Mucosa of stomach (tissue), 1 donor: ENCODE measurements at regions not wholly inside any gene's neighbourhood (a gene's known extent, or its start where the extent isn't known, plus 50 kb on each side); places are given as distances from the start of the nearest gene placed in this dataset.

ENCODE experiments used
- H3K27me3 ChIP-seq: one replicate; pipeline ENCODE4 v1.7.0; 2013; ENCODE audit warnings: mild to moderate bottlenecking, low read length; ENCODE audit not compliant: control insufficient read depth, insufficient read depth
- H3K36me3 ChIP-seq: one replicate; pipeline ENCODE4 v1.7.0; 2013; ENCODE audit warnings: low read length; ENCODE audit not compliant: control insufficient read depth, insufficient read depth
- H3K4me1 ChIP-seq: one replicate; pipeline ENCODE4 v1.7.0; 2013; ENCODE audit warnings: mild to moderate bottlenecking, low read length; ENCODE audit not compliant: control insufficient read depth, insufficient read depth
- H3K4me3 ChIP-seq: one replicate; pipeline ENCODE4 v1.7.0; 2013; ENCODE audit warnings: low read length
- H3K9ac ChIP-seq: one replicate; pipeline ENCODE4 v1.7.0; 2013; ENCODE audit warnings: mild to moderate bottlenecking, low read length, moderate library complexity
- H3K9me3 ChIP-seq: one replicate; pipeline ENCODE4 v1.7.0; 2013; ENCODE audit warnings: mild to moderate bottlenecking, low read length, moderate library complexity; ENCODE audit not compliant: control insufficient read depth
- donor health status: Pancreatic carcinoma.

- H3K9ac ChIP-seq, result no peak overlapping the region
- H3K4me3 ChIP-seq, result no peak overlapping the region
- no peaks in the 10 kb centered on the region for H3K9me3 ChIP-seq
- no peaks in the 10 kb centered on the region for H3K27me3 ChIP-seq
- H3K4me1 ChIP-seq, result no peaks in the 10 kb centered on the region
- H3K36me3 ChIP-seq, result no peaks in the 10 kb centered on the region
These were observed 110.8 kb upstream of the SLC30A5 start for GRCh38 chr5:68983043-68983442.

DNA sequence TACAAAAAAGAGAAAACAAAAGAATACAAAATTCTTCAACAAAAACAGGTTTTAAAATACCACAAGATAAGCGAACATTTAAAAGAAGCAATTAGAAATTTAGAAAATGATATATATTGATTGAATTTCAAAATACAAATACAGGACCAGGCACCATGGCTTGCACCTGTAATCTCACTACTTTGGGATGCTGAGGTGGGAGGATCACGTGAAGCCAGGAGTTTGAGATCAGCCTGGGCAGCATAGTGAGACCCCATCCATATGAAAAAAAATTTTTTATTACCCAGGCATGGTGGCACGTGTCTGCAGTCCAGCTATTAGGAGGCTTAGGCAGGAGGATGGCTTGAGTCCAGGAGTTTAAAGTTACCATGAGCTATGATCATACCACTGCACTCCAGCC, 109.9 kb upstream of the SLC30A5 start:
- Histone ChIP-seq H3K4me3 (no peak overlapping the region), H3K4me1 (no peaks in the 10 kb centered on the region), H3K27me3 (no peaks in the 10 kb centered on the region), H3K9me3 (no peaks in the 10 kb centered on the region), H3K36me3 (no peaks in the 10 kb centered on the region), H3K9ac (no peak overlapping the region)

GRCh38 chr5:68991279-68992084, 102.3 kb upstream of the SLC30A5 start:
- no peak overlapping the region for H3K9ac ChIP-seq
- no peaks in the 10 kb centered on the region for H3K9me3 ChIP-seq
- no peaks in the 10 kb centered on the region for H3K27me3 ChIP-seq
- H3K36me3 ChIP-seq, result no peaks in the 10 kb centered on the region
- H3K4me1 ChIP-seq, result no peaks in the 10 kb centered on the region
- H3K4me3 ChIP-seq, result no peak overlapping the region

DNA sequence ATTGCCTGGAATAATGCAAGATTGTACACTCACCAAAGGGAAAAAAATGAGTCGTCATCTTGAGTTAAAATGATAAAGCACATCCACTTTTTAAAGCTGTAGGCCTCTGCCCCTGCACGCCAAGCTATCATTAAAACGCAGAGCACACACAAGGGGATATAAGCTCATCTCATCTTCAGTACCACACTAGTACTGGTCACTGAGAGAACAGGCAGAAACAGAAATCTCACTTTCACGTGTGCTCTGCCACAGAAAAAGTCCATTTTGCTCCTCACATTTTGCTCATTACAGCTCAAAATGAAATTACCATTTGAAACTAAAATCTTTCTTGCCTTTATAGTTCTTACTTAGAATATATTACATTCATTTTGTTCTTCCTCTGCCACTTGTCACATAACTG, 99.2 kb upstream of the SLC30A5 start:
- Histone ChIP-seq H3K4me3 (no peak overlapping the region), H3K9ac (no peak overlapping the region), H3K9me3 (no peaks in the 10 kb centered on the region), H3K4me1 (no peaks in the 10 kb centered on the region), H3K27me3 (no peaks in the 10 kb centered on the region), H3K36me3 (no peaks in the 10 kb centered on the region)

GRCh38 chr5:68995845-68996545, 97.8 kb upstream of the SLC30A5 start:
- Histone ChIP-seq H3K36me3 (no peaks in the 10 kb centered on the region), H3K9ac (no peak overlapping the region), H3K27me3 (no peaks in the 10 kb centered on the region), H3K4me3 (no peak overlapping the region), H3K9me3 (no peaks in the 10 kb centered on the region), H3K4me1 (no peaks in the 10 kb centered on the region)

DNA sequence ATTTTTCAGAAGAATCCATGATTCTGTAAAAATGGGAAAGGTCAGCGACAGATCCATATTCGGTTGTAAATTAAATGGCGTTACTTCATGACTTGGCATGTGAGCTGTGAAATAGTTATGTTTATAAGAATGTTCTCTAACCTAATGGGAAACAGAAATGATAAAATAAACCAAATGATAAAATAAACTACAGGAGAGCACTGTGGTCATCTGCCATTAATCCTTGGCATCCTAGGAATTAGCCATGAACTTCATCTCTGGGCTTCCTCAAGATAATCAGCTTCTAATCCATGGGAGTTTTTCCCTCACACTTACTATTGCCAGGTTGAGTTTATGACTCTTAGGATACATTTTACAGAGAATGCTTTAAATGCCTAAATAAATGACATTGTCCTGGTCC, 94.6 kb upstream of the SLC30A5 start:
- Histone ChIP-seq H3K27me3 (no peaks in the 10 kb centered on the region), H3K4me1 (no peaks in the 10 kb centered on the region), H3K4me3 (no peak overlapping the region), H3K9ac (no peak overlapping the region), H3K9me3 (no peaks in the 10 kb centered on the region), H3K36me3 (no peaks in the 10 kb centered on the region)

GRCh38 chr5:69000216-69000919, 93.4 kb upstream of the SLC30A5 start:
- no peaks in the 10 kb centered on the region for H3K4me1 ChIP-seq
- no peak overlapping the region for H3K4me3 ChIP-seq
- H3K36me3 ChIP-seq, result no peaks in the 10 kb centered on the region
- H3K9me3 ChIP-seq, result no peaks in the 10 kb centered on the region
- H3K9ac ChIP-seq, result no peak overlapping the region
- H3K27me3 ChIP-seq, result no peaks in the 10 kb centered on the region

DNA sequence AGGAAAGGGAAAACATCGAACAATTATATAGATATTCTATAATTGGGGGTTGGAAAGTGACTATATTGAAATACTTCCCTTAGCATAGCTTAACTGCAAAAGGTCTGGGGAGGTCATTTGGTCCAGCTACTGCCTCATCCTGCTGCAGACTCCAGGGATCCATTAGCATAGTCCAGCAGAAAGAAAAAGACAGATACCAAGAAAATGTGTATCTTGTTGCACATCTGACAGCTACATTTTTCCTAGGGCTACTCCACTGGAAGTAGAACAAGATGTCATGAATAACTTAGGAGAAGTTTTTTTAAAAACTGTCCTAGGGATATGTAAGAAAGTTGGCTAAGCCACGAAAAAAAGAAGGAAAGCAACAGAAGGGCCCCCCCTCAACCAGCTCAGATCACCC, 92.9 kb upstream of the SLC30A5 start:
- no peaks in the 10 kb centered on the region for H3K4me1 ChIP-seq
- no peaks in the 10 kb centered on the region for H3K36me3 ChIP-seq
- H3K27me3 ChIP-seq, result no peaks in the 10 kb centered on the region
- no peaks in the 10 kb centered on the region for H3K9me3 ChIP-seq
- no peak overlapping the region for H3K4me3 ChIP-seq
- no peak overlapping the region for H3K9ac ChIP-seq

GRCh38 chr5:69001627-69002026, 92.2 kb upstream of the SLC30A5 start:
- H3K4me1 ChIP-seq, result no peaks in the 10 kb centered on the region
- no peak overlapping the region for H3K9ac ChIP-seq
- H3K4me3 ChIP-seq, result no peak overlapping the region
- no peaks in the 10 kb centered on the region for H3K9me3 ChIP-seq
- H3K27me3 ChIP-seq, result no peaks in the 10 kb centered on the region
- H3K36me3 ChIP-seq, result no peaks in the 10 kb centered on the region

DNA sequence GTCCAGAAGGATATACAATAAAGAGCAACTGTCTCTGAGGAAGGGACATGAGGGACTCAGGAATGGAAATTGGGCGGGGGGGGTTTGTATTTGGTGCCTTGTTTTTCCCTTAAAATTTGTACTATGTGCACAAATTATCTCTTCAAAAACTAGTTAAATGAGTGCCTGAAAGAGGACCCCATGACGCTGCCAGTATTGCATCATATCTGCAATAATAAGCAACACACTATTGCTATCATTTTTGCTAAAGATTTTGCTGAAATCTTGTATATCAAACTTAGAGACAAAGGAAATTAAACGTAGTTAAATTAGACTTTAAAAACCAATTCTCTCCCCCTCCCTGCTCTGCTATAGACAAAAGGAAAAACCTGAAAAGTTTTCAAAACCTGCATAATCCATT, 89.7 kb upstream of the SLC30A5 start:
- Histone ChIP-seq H3K9me3 (no peaks in the 10 kb centered on the region), H3K9ac (no peak overlapping the region), H3K4me3 (no peak overlapping the region), H3K27me3 (peaks cover 1% of the 10 kb centered on the region), H3K4me1 (no peaks in the 10 kb centered on the region), H3K36me3 (no peaks in the 10 kb centered on the region)

DNA sequence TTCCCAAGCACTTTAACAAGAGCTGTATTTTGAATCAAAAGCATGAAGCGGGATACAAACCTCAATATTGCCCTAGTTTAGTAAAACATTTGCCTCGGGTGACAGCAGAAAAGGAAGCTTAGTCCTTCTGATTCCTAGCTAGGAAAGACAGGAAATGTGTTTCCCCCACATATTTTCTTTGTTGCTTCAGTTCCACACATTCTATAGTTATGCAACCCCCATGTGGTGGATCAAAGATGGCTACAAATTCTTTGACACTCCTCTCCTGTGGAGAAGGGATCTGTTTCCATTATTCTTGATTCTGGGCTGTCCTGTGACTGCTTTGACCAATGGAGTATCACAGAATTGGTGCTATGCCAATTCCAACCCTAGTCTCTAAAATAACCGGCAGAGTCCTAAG, 89.1 kb upstream of the SLC30A5 start:
- Histone ChIP-seq H3K27me3 (peaks cover 4% of the 10 kb centered on the region), H3K36me3 (no peaks in the 10 kb centered on the region), H3K9me3 (no peaks in the 10 kb centered on the region), H3K4me3 (no peak overlapping the region), H3K9ac (no peak overlapping the region), H3K4me1 (no peaks in the 10 kb centered on the region)

GRCh38 chr5:69006030-69006429, 87.8 kb upstream of the SLC30A5 start:
- Histone ChIP-seq H3K27me3 (peaks cover 4% of the 10 kb centered on the region), H3K9ac (no peak overlapping the region), H3K9me3 (no peaks in the 10 kb centered on the region), H3K4me1 (no peaks in the 10 kb centered on the region), H3K4me3 (no peak overlapping the region), H3K36me3 (no peaks in the 10 kb centered on the region)
